Ascending aorta (tissue), 2 donors: ENCODE measurements at regions not wholly inside any gene's neighbourhood (a gene's known extent, or its start where the extent isn't known, plus 50 kb on each side); places are given as distances from the start of the nearest gene placed in this dataset.

Experiments used
- DNase-seq, 2 donors: peaks; one replicate each; pipeline ENCODE4 v3.0.0-alpha.2; 2019; ENCODE audit warnings: low spot score in 2 of 2
- H3K27ac ChIP-seq, 2 donors: fragments of 200-600 bp; sonication (generic); one replicate each; pipeline ENCODE4 v1.5.1; 2016 to 2017; ENCODE audit warnings: mild to moderate bottlenecking in 1 of 2
- H3K27me3 ChIP-seq: fragments of 200-600 bp; sonication (generic); one replicate; pipeline ENCODE4 v1.5.1; 2017
- H3K36me3 ChIP-seq, 2 donors: fragments of 200-600 bp; sonication (generic); one replicate each; pipeline ENCODE4 v1.5.1; 2016
- H3K4me1 ChIP-seq, 2 donors: fragments of 200-600 bp; sonication (generic); one replicate each; pipeline ENCODE4 v1.5.1; 2016 to 2017; ENCODE audit warnings: mild to moderate bottlenecking in 1 of 2
- H3K4me3 ChIP-seq, 2 donors: fragments of 200-600 bp; sonication (generic); one replicate each; pipeline ENCODE4 v1.5.1; 2016 to 2017; ENCODE audit warnings: mild to moderate bottlenecking in 1 of 2
- H3K9me3 ChIP-seq, 2 donors: fragments of 200-600 bp; sonication (generic); one replicate each; pipeline ENCODE4 v1.5.1; 2016
- CTCF ChIP-seq, 3 experiments: fragments of 200-600 bp in 2 of 3; fragments of 450-650 bp in 1 of 3; sonication (generic) in 2 of 3; IDR thresholded peaks; one replicate each; pipeline ENCODE4 v1.5.1; 2016 to 2019; ENCODE audit warnings: antibody characterized with exemption in 3 of 3, mild to moderate bottlenecking in 1 of 3, moderate library complexity in 1 of 3
- intact Hi-C: fragments of 100-400 bp; cut with DNase I; formaldehyde crosslinking; loops from one replicate; pipeline ENCODE4 v1.15.1; 2023

- H3K4me1 ChIP-seq = no peaks in the 10 kb centered on the region
- no peaks in the 10 kb centered on the region for H3K27me3 ChIP-seq
- H3K4me3 ChIP-seq = no peak overlapping the region
- no peak for TF ChIP-seq CTCF (IDR thresholded peaks at IDR 0.05)
- no peaks in the 10 kb centered on the region for H3K9me3 ChIP-seq
- H3K27ac ChIP-seq = no peak overlapping the region
- intact Hi-C loops = no loop called here
- DNase-seq = no peak
- no peaks in the 10 kb centered on the region for H3K36me3 ChIP-seq
Measured at GRCh38 chr9:26460624-26461023, 432.0 kb downstream of the CAAP1 start.

DNA sequence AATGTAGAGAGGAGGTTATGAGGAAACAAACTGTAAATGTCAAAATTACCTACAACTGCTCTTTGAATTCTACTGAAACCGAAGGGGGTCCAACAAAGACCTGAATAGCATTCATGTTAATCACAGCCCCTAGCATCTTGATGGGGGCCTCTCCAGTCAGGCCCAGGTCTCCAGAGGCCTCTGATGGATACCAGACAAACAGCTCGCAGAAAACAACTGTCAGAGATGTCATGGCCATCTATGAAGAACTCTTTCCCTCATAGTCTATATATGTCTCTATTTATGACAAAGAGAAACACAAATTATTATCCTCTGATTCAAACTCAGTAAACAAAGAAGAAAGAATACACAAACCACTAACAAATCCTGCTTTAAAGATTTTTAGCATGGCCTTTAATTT lies 432.6 kb downstream of the CAAP1 start:
- Histone ChIP-seq H3K9me3 (no peaks in the 10 kb centered on the region), H3K36me3 (no peaks in the 10 kb centered on the region), H3K4me3 (no peak overlapping the region), H3K27me3 (no peaks in the 10 kb centered on the region), H3K4me1 (no peaks in the 10 kb centered on the region), H3K27ac (no peak overlapping the region)
- intact Hi-C loops = no loop called here
- TF ChIP-seq CTCF (IDR thresholded peaks at IDR 0.05) = no peak
- no peak for DNase-seq

GRCh38 chr9:26458054-26458453 lies 434.5 kb downstream of the CAAP1 start:
- no peak overlapping the region for H3K27ac ChIP-seq
- H3K9me3 ChIP-seq = no peaks in the 10 kb centered on the region
- TF ChIP-seq CTCF (IDR thresholded peaks at IDR 0.05) = no peak
- H3K27me3 ChIP-seq = no peaks in the 10 kb centered on the region
- no peaks in the 10 kb centered on the region for H3K4me1 ChIP-seq
- no peak overlapping the region for H3K4me3 ChIP-seq
- intact Hi-C loops = no loop called here
- H3K36me3 ChIP-seq = no peaks in the 10 kb centered on the region
- DNase-seq = no peak

DNA sequence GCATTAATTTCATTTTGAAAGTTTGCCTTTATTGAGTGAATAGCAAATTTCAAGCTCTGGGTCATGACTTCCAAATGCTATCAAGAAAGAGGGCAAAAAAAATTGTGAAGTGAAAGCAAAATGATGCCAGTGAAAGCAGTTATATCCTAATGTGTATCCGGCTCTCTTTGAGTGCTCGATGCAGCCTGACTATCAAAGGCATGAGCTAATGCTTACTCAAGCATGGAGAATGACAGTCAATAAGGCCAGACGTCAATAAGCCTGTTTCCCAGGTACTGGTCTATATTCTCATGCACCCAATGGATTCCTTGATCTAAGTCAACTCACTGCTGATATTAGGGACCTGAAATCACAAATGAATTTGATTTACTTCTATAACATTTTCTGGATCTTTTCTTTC lies 435.5 kb downstream of the CAAP1 start:
- Histone ChIP-seq H3K4me1 (no peaks in the 10 kb centered on the region), H3K4me3 (no peak overlapping the region), H3K9me3 (no peaks in the 10 kb centered on the region), H3K27me3 (no peaks in the 10 kb centered on the region), H3K27ac (no peak overlapping the region), H3K36me3 (no peaks in the 10 kb centered on the region)
- TF ChIP-seq CTCF (IDR thresholded peaks at IDR 0.05) = no peak
- intact Hi-C loops = no loop called here
- DNase-seq = no peak

GRCh38 chr9:26439061-26439624 lies 453.5 kb downstream of the CAAP1 start:
- Histone ChIP-seq H3K27ac (no peak overlapping the region), H3K9me3 (no peaks in the 10 kb centered on the region)
- intact Hi-C loops = no loop called here

More at GRCh38 chr9:26439061-26439624, 453.5 kb downstream of the CAAP1 start:
- H3K4me3 ChIP-seq = no peak overlapping the region
- H3K27me3 ChIP-seq = no peaks in the 10 kb centered on the region
- TF ChIP-seq CTCF (IDR thresholded peaks at IDR 0.05) = no peak
- no peaks in the 10 kb centered on the region for H3K4me1 ChIP-seq
- DNase-seq = no peak
- H3K36me3 ChIP-seq = no peaks in the 10 kb centered on the region
